ENCODE measurements at regions not wholly inside any gene's neighbourhood (a gene's known extent, or its start where the extent isn't known, plus 50 kb on each side); places are given as distances from the start of the nearest gene placed in this dataset.
"Not testable (repeated sequence)": the region's sequence is repeated elsewhere in the genome, so short reads cannot be mapped to it uniquely, and the experiment has no call there.

GRCh38 chr7:34222722-34223121 is 317.4 kb downstream of the BMPER start:
- no peak for DNase-seq (ENCODE audit: low read depth, low spot score)
- Histone ChIP-seq H3K27me3 (ENCODE audit: insufficient read depth, insufficient read length) (no peaks in the 10 kb centered on the region), H3K36me3 (ENCODE audit: insufficient read depth, insufficient read length, low read length) (no peaks in the 10 kb centered on the region), H3K4me3 (ENCODE audit: insufficient read length, low read depth) (no peak overlapping the region), H3K4me1 (ENCODE audit: insufficient read depth, insufficient read length) (peaks cover 5% of the 10 kb centered on the region), H3K9me3 (ENCODE audit: insufficient read depth, low read length) (0 out of 2 replicates have a peak, but pooled peaks cover 9% of the 10 kb centered on the region), H3K9ac (ENCODE audit: insufficient read length, low read depth) (no peak overlapping the region)
- TF ChIP-seq SUZ12 (IDR thresholded peaks at IDR 0.05; ENCODE audit: extremely low read depth, insufficient read depth, insufficient read length) (no peak), ZNF274 (IDR thresholded peaks at IDR 0.05; ENCODE audit: low read depth, low read length) (no peak), YY1 (IDR thresholded peaks at IDR 0.05; ENCODE audit: insufficient read depth, insufficient read length) (no peak)

GRCh38 chr7:34224281-34224680 is 318.9 kb downstream of the BMPER start:
- H3K4me3 ChIP-seq (ENCODE audit: insufficient read length, low read depth), result no peak overlapping the region
- H3K36me3 ChIP-seq (ENCODE audit: insufficient read depth, insufficient read length, low read length), result no peaks in the 10 kb centered on the region
- H3K4me1 ChIP-seq (ENCODE audit: insufficient read depth, insufficient read length), result peaks cover 5% of the 10 kb centered on the region
- no peak for DNase-seq (ENCODE audit: low read depth, low spot score)
- 0 out of 2 replicates have a peak, but pooled peaks cover 9% of the 10 kb centered on the region for H3K9me3 ChIP-seq (ENCODE audit: insufficient read depth, low read length)
- H3K9ac ChIP-seq (ENCODE audit: insufficient read length, low read depth), result no peak overlapping the region
- no peaks in the 10 kb centered on the region for H3K27me3 ChIP-seq (ENCODE audit: insufficient read depth, insufficient read length)
- TF ChIP-seq ZNF274 (IDR thresholded peaks at IDR 0.05; ENCODE audit: low read depth, low read length), result no peak
- no peak for TF ChIP-seq YY1 (IDR thresholded peaks at IDR 0.05; ENCODE audit: insufficient read depth, insufficient read length)
- no peak for TF ChIP-seq SUZ12 (IDR thresholded peaks at IDR 0.05; ENCODE audit: extremely low read depth, insufficient read depth, insufficient read length)

- DNase-seq (ENCODE audit: low read depth, low spot score), result peak; percentile 22
- no peaks in the 10 kb centered on the region for H3K27me3 ChIP-seq (ENCODE audit: insufficient read depth, insufficient read length)
- no peaks in the 10 kb centered on the region for H3K36me3 ChIP-seq (ENCODE audit: insufficient read depth, insufficient read length, low read length)
- no peak for TF ChIP-seq SUZ12 (IDR thresholded peaks at IDR 0.05; ENCODE audit: extremely low read depth, insufficient read depth, insufficient read length)
- no peak for TF ChIP-seq YY1 (IDR thresholded peaks at IDR 0.05; ENCODE audit: insufficient read depth, insufficient read length)
- TF ChIP-seq ZNF274 (IDR thresholded peaks at IDR 0.05; ENCODE audit: low read depth, low read length), result no peak
- H3K9ac ChIP-seq (ENCODE audit: insufficient read length, low read depth), result no peak overlapping the region
- H3K4me3 ChIP-seq (ENCODE audit: insufficient read length, low read depth), result no peak overlapping the region
- H3K4me1 ChIP-seq (ENCODE audit: insufficient read depth, insufficient read length), result peaks cover 5% of the 10 kb centered on the region
- H3K9me3 ChIP-seq (ENCODE audit: insufficient read depth, low read length), result peaks cover 9% of the 10 kb centered on the region; the same call in 1 of the 2 replicates
Observed at GRCh38 chr7:34225193-34225592, 319.9 kb downstream of the BMPER start.

GRCh38 chr7:34227525-34227924 is 322.2 kb downstream of the BMPER start:
- Histone ChIP-seq H3K4me1 (ENCODE audit: insufficient read depth, insufficient read length) (peaks cover 5% of the 10 kb centered on the region), H3K27me3 (ENCODE audit: insufficient read depth, insufficient read length) (no peaks in the 10 kb centered on the region), H3K9me3 (ENCODE audit: insufficient read depth, low read length) (no peaks in the 10 kb centered on the region; the same call in 1 of the 2 replicates), H3K9ac (ENCODE audit: insufficient read length, low read depth) (no peak overlapping the region), H3K36me3 (ENCODE audit: insufficient read depth, insufficient read length, low read length) (no peaks in the 10 kb centered on the region), H3K4me3 (ENCODE audit: insufficient read length, low read depth) (no peak overlapping the region)
- TF ChIP-seq YY1 (IDR thresholded peaks at IDR 0.05; ENCODE audit: insufficient read depth, insufficient read length), result no peak
- no peak for TF ChIP-seq ZNF274 (IDR thresholded peaks at IDR 0.05; ENCODE audit: low read depth, low read length)
- no peak for DNase-seq (ENCODE audit: low read depth, low spot score)

GRCh38 chr7:34235101-34235500 is 329.8 kb downstream of the BMPER start:
- not testable (repeated sequence) for H3K36me3 ChIP-seq (ENCODE audit: insufficient read depth, insufficient read length, low read length); H3K27me3 ChIP-seq (ENCODE audit: insufficient read depth, insufficient read length); H3K4me3 ChIP-seq (ENCODE audit: insufficient read length, low read depth); H3K9ac ChIP-seq (ENCODE audit: insufficient read length, low read depth); DNase-seq (ENCODE audit: low read depth, low spot score); H3K9me3 ChIP-seq (ENCODE audit: insufficient read depth, low read length); H3K4me1 ChIP-seq (ENCODE audit: insufficient read depth, insufficient read length)

GRCh38 chr7:34236057-34236456 is 330.7 kb downstream of the BMPER start:
- Histone ChIP-seq H3K9me3 (ENCODE audit: insufficient read depth, low read length) (no peaks in the 10 kb centered on the region), H3K4me3 (ENCODE audit: insufficient read length, low read depth) (no peak overlapping the region), H3K36me3 (ENCODE audit: insufficient read depth, insufficient read length, low read length) (no peaks in the 10 kb centered on the region), H3K4me1 (ENCODE audit: insufficient read depth, insufficient read length) (no peaks in the 10 kb centered on the region), H3K9ac (ENCODE audit: insufficient read length, low read depth) (no peak overlapping the region), H3K27me3 (ENCODE audit: insufficient read depth, insufficient read length) (no peaks in the 10 kb centered on the region)
- TF ChIP-seq SUZ12 (IDR thresholded peaks at IDR 0.05; ENCODE audit: extremely low read depth, insufficient read depth, insufficient read length) (no peak), ZNF274 (IDR thresholded peaks at IDR 0.05; ENCODE audit: low read depth, low read length) (no peak), YY1 (IDR thresholded peaks at IDR 0.05; ENCODE audit: insufficient read depth, insufficient read length) (no peak)
- DNase-seq (ENCODE audit: low read depth, low spot score), result no peak

GRCh38 chr7:34236839-34237492 is 331.6 kb downstream of the BMPER start:
- DNase-seq (ENCODE audit: low read depth, low spot score), result no peak
- Histone ChIP-seq H3K36me3 (ENCODE audit: insufficient read depth, insufficient read length, low read length) (no peaks in the 10 kb centered on the region), H3K27me3 (ENCODE audit: insufficient read depth, insufficient read length) (no peaks in the 10 kb centered on the region), H3K9ac (ENCODE audit: insufficient read length, low read depth) (no peak overlapping the region), H3K9me3 (ENCODE audit: insufficient read depth, low read length) (no peaks in the 10 kb centered on the region), H3K4me3 (ENCODE audit: insufficient read length, low read depth) (no peak overlapping the region), H3K4me1 (ENCODE audit: insufficient read depth, insufficient read length) (no peaks in the 10 kb centered on the region)
- TF ChIP-seq YY1 (IDR thresholded peaks at IDR 0.05; ENCODE audit: insufficient read depth, insufficient read length), result no peak
- TF ChIP-seq ZNF274 (IDR thresholded peaks at IDR 0.05; ENCODE audit: low read depth, low read length), result no peak
- TF ChIP-seq SUZ12 (IDR thresholded peaks at IDR 0.05; ENCODE audit: extremely low read depth, insufficient read depth, insufficient read length), result no peak
